ENCODE measurements at regions not wholly inside any gene's neighbourhood (a gene's known extent, or its start where the extent isn't known, plus 50 kb on each side); places are given as distances from the start of the nearest gene placed in this dataset.

DNA sequence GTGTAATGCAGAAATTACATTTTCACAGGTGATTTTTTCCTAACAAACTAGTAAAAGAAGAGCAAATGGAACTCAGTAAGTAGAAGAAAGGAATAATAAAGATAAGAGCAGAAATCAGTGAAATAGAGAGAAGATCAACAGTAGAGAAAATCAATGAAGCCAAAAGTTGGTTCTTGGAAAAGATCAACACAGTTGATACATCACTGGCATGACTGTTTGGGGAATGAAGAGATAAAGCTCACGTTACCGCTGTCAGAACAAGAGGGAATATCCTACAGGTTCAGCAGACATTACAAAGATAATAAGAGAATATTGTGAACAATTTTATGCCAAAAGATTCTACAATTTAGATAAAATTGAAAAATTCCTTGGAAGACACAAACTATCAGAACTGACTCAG lies 146.4 kb downstream of the ACTR3B start:
- no peaks in the 10 kb centered on the region for H3K4me1 Mint-ChIP-seq (ENCODE audit: unreplicated experiment)
- H3K27me3 Mint-ChIP-seq (ENCODE audit: unreplicated experiment): no peaks in the 10 kb centered on the region

DNA sequence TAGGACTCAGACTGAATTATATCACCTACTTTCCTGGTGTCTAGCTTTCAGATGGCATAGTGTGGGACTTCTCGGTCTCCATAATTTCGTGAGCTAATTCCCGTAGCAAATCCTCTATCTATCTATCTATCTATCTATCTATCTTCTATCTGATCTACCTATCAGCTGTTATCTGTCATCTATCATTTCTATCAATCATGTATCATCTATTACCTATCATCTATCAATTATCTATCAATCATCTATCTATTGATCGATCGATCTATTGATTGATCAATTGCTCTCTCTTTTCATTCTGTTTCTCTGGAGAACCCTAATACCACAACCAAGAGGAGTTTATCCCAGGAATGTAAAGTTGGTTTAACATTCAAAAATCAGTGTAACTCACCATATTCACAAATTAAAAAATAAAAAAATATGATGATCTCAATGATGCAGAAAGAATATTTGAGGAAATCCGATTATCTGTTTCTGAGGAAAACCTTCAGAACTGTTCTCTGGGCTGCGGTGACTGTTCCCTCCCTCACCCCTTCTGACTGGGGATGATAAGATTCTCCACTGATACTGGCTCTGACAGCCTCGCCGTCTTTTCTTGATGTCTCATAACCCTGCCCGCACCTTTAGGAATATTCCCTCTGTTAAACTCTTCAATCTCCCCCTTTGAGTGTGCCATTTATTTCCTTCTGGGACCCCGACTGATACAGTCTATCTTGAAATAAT lies 147.7 kb downstream of the ACTR3B start:
- Mint-ChIP-seq H3K4me3 (ENCODE audit: unreplicated experiment) (no peak overlapping the region), H3K9me3 (ENCODE audit: unreplicated experiment) (no peaks in the 10 kb centered on the region), H3K27me3 (ENCODE audit: unreplicated experiment) (no peaks in the 10 kb centered on the region), H3K36me3 (ENCODE audit: unreplicated experiment) (no peaks in the 10 kb centered on the region), H3K27ac (ENCODE audit: unreplicated experiment) (no peak overlapping the region), H3K4me1 (ENCODE audit: unreplicated experiment) (no peaks in the 10 kb centered on the region)
- DNase-seq (ENCODE audit: extremely low spot score, unreplicated experiment): no peak
- TF ChIP-seq, protein P1, sequence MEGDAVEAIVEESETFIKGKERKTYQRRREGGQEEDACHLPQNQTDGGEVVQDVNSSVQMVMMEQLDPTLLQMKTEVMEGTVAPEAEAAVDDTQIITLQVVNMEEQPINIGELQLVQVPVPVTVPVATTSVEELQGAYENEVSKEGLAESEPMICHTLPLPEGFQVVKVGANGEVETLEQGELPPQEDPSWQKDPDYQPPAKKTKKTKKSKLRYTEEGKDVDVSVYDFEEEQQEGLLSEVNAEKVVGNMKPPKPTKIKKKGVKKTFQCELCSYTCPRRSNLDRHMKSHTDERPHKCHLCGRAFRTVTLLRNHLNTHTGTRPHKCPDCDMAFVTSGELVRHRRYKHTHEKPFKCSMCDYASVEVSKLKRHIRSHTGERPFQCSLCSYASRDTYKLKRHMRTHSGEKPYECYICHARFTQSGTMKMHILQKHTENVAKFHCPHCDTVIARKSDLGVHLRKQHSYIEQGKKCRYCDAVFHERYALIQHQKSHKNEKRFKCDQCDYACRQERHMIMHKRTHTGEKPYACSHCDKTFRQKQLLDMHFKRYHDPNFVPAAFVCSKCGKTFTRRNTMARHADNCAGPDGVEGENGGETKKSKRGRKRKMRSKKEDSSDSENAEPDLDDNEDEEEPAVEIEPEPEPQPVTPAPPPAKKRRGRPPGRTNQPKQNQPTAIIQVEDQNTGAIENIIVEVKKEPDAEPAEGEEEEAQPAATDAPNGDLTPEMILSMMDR (IDR thresholded peaks at IDR 0.05): no peak

More for the DNA sequence above, 146.4 kb downstream of the ACTR3B start:
- TF ChIP-seq, protein P1 (IDR thresholded peaks at IDR 0.05): no peak
- H3K27ac Mint-ChIP-seq (ENCODE audit: unreplicated experiment): no peak overlapping the region
- DNase-seq (ENCODE audit: extremely low spot score, unreplicated experiment): no peak
- H3K36me3 Mint-ChIP-seq (ENCODE audit: unreplicated experiment): no peaks in the 10 kb centered on the region
- no peak overlapping the region for H3K4me3 Mint-ChIP-seq (ENCODE audit: unreplicated experiment)
- H3K9me3 Mint-ChIP-seq (ENCODE audit: unreplicated experiment): no peaks in the 10 kb centered on the region

DNA sequence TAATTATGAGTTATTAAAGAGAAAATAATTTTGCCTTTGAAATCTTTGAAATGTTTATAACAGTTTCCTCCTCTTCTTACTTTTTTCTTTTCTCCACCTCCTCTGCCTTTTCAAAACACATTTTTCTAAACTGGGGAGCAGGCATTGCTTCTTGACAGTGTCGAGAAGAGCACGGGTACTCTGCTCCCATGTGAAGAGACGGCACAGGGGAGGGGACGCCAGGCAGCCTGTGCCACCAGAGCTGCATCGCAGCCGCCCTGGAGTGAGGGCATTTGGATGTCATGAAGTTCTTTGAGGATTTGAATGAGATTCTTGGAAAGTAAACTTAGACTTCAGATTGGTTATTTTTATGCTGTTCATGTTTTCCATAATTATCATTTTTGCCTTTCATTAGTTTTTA lies 149.7 kb downstream of the ACTR3B start:
- no peak overlapping the region for H3K4me3 Mint-ChIP-seq (ENCODE audit: unreplicated experiment)
- no peaks in the 10 kb centered on the region for H3K27me3 Mint-ChIP-seq (ENCODE audit: unreplicated experiment)
- no peak overlapping the region for H3K27ac Mint-ChIP-seq (ENCODE audit: unreplicated experiment)
- no peak for DNase-seq (ENCODE audit: extremely low spot score, unreplicated experiment)
- no peaks in the 10 kb centered on the region for H3K4me1 Mint-ChIP-seq (ENCODE audit: unreplicated experiment)
- TF ChIP-seq, protein P1 (IDR thresholded peaks at IDR 0.05): no peak
- H3K36me3 Mint-ChIP-seq (ENCODE audit: unreplicated experiment): no peaks in the 10 kb centered on the region
- H3K9me3 Mint-ChIP-seq (ENCODE audit: unreplicated experiment): no peaks in the 10 kb centered on the region

DNA sequence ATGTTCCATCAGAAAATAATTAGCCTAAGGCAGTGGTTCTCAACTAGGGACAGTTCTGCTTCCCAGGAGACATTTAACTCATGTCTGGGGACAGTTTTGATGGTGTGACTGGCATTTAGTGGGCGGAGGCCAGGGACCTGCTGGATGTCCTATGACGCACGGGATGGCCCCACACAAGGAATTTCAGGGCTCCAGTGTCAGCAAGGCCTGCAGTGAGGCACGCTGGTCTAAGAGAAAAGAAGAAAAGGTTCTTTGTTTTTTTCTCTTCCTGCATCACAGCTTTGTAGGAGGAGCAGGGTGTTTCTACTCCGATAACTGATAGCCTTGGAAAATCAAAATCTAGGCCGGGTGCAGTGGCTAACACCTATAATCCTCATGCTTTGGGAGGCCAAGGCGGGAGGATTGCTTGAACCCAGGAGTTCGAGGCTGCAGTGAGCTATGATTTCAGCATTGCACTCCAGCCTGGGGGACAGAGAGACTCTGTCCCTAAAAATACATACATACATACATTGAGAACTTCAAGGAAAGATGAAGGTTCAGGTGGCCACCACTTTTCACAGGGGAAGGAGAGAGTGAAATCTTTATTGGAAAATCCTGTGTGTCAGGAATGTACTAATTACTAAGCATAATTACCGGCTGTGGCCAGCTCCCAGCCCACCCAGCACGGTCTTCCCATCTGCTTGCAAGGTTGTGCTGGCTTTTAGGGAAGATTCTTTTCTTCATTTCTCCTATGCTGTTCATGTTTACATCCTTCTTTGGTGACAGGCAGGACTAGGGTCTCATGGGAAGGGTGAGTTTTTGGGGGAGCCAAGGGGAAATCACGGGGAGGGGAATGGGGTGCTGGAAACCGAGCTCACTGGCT lies 150.4 kb downstream of the ACTR3B start:
- Mint-ChIP-seq H3K27me3 (ENCODE audit: unreplicated experiment) (no peaks in the 10 kb centered on the region), H3K4me3 (ENCODE audit: unreplicated experiment) (no peak overlapping the region), H3K4me1 (ENCODE audit: unreplicated experiment) (no peaks in the 10 kb centered on the region), H3K9me3 (ENCODE audit: unreplicated experiment) (no peaks in the 10 kb centered on the region), H3K27ac (ENCODE audit: unreplicated experiment) (no peak overlapping the region), H3K36me3 (ENCODE audit: unreplicated experiment) (no peaks in the 10 kb centered on the region)
- TF ChIP-seq, protein P1 (IDR thresholded peaks at IDR 0.05): no peak
- DNase-seq (ENCODE audit: extremely low spot score, unreplicated experiment): no peak

DNA sequence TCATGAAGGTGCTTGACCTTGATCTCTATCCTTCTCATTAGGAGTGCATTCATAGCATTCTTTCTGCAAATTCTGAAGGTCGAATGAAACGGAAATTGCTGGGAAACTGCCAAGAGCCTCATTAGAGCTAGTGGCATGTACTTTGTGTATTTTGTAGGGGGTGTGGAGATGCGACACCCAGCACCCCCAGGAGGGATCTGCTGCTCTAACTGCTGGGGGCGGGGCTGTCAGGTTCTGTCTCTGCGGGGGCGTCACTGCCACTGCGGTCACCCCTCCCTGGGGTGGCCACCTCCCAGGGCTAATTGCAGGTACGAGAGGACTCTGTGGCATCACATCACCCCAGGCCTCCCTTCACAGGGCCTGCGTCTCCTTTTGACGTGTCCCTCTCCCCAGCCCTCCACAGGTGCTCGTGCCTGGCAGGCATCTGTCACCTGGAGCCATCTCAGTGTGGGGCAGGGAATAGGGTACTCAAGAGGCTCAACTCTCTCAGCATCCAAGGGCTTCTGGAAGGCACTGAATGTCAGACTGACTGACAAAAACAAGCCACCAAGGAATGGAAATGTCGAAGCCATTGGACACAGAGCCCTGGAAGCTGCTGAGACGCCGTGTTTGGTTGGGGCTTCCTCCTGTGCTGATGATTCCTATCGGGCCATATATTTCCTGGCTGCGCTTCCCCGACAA lies 151.1 kb downstream of the ACTR3B start:
- Mint-ChIP-seq H3K27ac (ENCODE audit: unreplicated experiment) (no peak overlapping the region), H3K4me3 (ENCODE audit: unreplicated experiment) (no peak overlapping the region), H3K27me3 (ENCODE audit: unreplicated experiment) (no peaks in the 10 kb centered on the region), H3K4me1 (ENCODE audit: unreplicated experiment) (no peaks in the 10 kb centered on the region), H3K36me3 (ENCODE audit: unreplicated experiment) (no peaks in the 10 kb centered on the region), H3K9me3 (ENCODE audit: unreplicated experiment) (no peaks in the 10 kb centered on the region)
- TF ChIP-seq, protein P1 (IDR thresholded peaks at IDR 0.05): no peak
- no peak for DNase-seq (ENCODE audit: extremely low spot score, unreplicated experiment)

Data from osteocyte (in vitro differentiated cells).